ENCODE measurements at regions not wholly inside any gene's neighbourhood (a gene's known extent, or its start where the extent isn't known, plus 50 kb on each side); places are given as distances from the start of the nearest gene placed in this dataset.

DNA sequence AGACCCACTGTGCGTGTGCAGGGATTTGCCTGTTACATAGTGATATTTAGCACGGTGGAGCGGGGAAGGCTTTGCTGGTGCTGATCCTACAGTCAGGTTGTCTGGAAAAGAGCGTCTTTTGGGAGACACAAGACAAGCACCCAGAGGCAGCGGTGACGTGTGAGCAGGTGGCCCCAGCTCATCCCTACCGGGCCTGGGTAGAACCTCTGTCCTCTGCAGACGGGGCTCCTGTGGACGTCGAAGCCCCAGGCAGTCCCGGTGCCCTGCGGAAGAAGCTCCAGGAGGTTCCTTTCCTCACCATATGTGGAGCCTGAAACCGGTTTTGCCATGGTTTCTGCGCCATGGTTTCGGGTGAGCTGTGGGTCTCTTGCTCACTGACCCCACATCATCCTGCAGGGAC is 68.9 kb upstream of the AFDN start:
- H3K9me3 Mint-ChIP-seq, result no peaks in the 10 kb centered on the region; the same call in 2 of the 3 replicates
- Histone ChIP-seq H3K27ac (ENCODE audit: low read depth) (no peak overlapping the region), H4K20me1 (replicated peaks; ENCODE audit: insufficient read depth) (no peaks in the 10 kb centered on the region), H3K9me2 (ENCODE audit: insufficient read depth) (no peaks in the 10 kb centered on the region), H3K4me1 (ENCODE audit: insufficient read depth) (no peaks in the 10 kb centered on the region), H2AFZ (no peak overlapping the region), H3K36me3 (ENCODE audit: insufficient read depth) (no peaks in the 10 kb centered on the region), H3K4me3 (no peak overlapping the region), H3K4me2 (no peak overlapping the region), H3K79me2 (replicated peaks; ENCODE audit: insufficient read depth) (no peaks in the 10 kb centered on the region), H3F3A (replicated peaks; ENCODE audit: low read depth) (no peaks in the 10 kb centered on the region), H3K27me3 (ENCODE audit: insufficient read depth) (no peaks in the 10 kb centered on the region)
- no peaks in the 10 kb centered on the region for H3K36me3 Mint-ChIP-seq (ENCODE audit: low read depth)
- TF ChIP-seq EZH2 (IDR thresholded peaks at IDR 0.05; ENCODE audit: low read depth, unreplicated experiment) (no peak), JUNB (IDR thresholded peaks at IDR 0.05; ENCODE audit: unreplicated experiment) (no peak), NANOG (IDR thresholded peaks at IDR 0.05; ENCODE audit: borderline replicate concordance) (no peak), ZNF331 (CRISPR knock-in tag; IDR thresholded peaks at IDR 0.05; ENCODE audit: low read depth) (no peak), STAT1 (IDR thresholded peaks at IDR 0.05; ENCODE audit: unreplicated experiment) (no peak), CTCF (conservative IDR thresholded peaks at IDR 0.05; ENCODE audit: low read depth in 2 of 2) (no peak), EZH2phosphoT487 (IDR thresholded peaks at IDR 0.05; ENCODE audit: unreplicated experiment) (no peak), POLR2AphosphoS5 (IDR thresholded peaks at IDR 0.05; ENCODE audit: low read depth) (no peak), ZNF114 (CRISPR knock-in tag; IDR thresholded peaks at IDR 0.05) (no peak)
- ATAC-seq (no peak), DNase-seq (ENCODE audit: low spot score) (no peak)
- peaks cover 11% of the 10 kb centered on the region for H3K27me3 Mint-ChIP-seq (ENCODE audit: insufficient read depth, low read depth, poor library complexity)
- H3K4me1 Mint-ChIP-seq, result peaks cover 2% of the 10 kb centered on the region; the same call in 1 of the 3 replicates
- H3K4me3 Mint-ChIP-seq, result no peak overlapping the region
- H3K27ac Mint-ChIP-seq, result no peak overlapping the region

- peaks cover 2% of the 10 kb centered on the region; the same call in 1 of the 3 replicates for H3K4me1 Mint-ChIP-seq
- Histone ChIP-seq H3K4me3 (no peak overlapping the region), H3K27ac (ENCODE audit: low read depth) (no peak overlapping the region)
- TF ChIP-seq EZH2phosphoT487 (IDR thresholded peaks at IDR 0.05; ENCODE audit: unreplicated experiment) (no peak), JUNB (IDR thresholded peaks at IDR 0.05; ENCODE audit: unreplicated experiment) (no peak), ZNF462 (CRISPR knock-in tag; IDR thresholded peaks at IDR 0.05) (no peak), CTCF (conservative IDR thresholded peaks at IDR 0.05; ENCODE audit: low read depth in 2 of 2) (peak in 1 of 2 experiments; percentile 36; a peak in 2 of 4 replicates), NANOG (IDR thresholded peaks at IDR 0.05; ENCODE audit: borderline replicate concordance) (no peak), STAT1 (IDR thresholded peaks at IDR 0.05; ENCODE audit: unreplicated experiment) (no peak)
Measured at GRCh38 chr6:167758309-167759023, 68.2 kb upstream of the AFDN start.

More at GRCh38 chr6:167758309-167759023, 68.2 kb upstream of the AFDN start:
- ATAC-seq, result peak; percentile 67
- Mint-ChIP-seq H3K27ac (no peak overlapping the region), H3K36me3 (ENCODE audit: low read depth) (no peaks in the 10 kb centered on the region), H3K9me3 (no peaks in the 10 kb centered on the region; the same call in 2 of the 3 replicates), H3K4me3 (no peak overlapping the region), H3K27me3 (ENCODE audit: insufficient read depth, low read depth, poor library complexity) (peaks cover 11% of the 10 kb centered on the region)
- Histone ChIP-seq H3K4me2 (no peak overlapping the region), H3F3A (replicated peaks; ENCODE audit: low read depth) (no peaks in the 10 kb centered on the region), H4K20me1 (replicated peaks; ENCODE audit: insufficient read depth) (no peaks in the 10 kb centered on the region), H3K9me2 (ENCODE audit: insufficient read depth) (no peaks in the 10 kb centered on the region), H3K4me1 (ENCODE audit: insufficient read depth) (no peaks in the 10 kb centered on the region), H2AFZ (no peak overlapping the region), H3K36me3 (ENCODE audit: insufficient read depth) (no peaks in the 10 kb centered on the region), H3K27me3 (ENCODE audit: insufficient read depth) (no peaks in the 10 kb centered on the region), H3K79me2 (replicated peaks; ENCODE audit: insufficient read depth) (no peaks in the 10 kb centered on the region)
- DNase-seq (ENCODE audit: low spot score), result no peak
